ENCODE measurements at regions not wholly inside any gene's neighbourhood (a gene's known extent, or its start where the extent isn't known, plus 50 kb on each side); places are given as distances from the start of the nearest gene placed in this dataset.

DNA sequence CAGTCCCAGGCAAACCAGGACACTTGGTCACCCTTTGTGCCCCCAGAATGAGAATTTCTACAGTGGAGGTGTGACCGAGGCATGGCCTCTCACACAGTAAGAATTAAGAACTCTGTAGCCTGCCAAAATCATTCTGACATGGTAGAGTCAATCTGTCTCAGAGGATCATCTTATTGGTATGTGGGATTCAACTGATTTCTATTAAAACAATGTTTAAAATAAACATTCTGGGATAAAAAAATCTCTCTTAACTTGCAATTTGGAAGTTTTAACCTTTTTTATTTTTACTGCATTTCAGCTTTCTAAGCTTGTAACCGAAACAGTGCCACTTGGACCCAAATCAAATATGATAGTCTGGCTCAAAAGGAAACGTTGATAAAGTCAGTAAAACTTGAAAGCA, 165.4 kb upstream of the LDB2 start:
- H3K27me3 ChIP-seq (replicated peaks in 1 of 2; ENCODE audit: control insufficient read depth in 2 of 2, extremely low read depth in 1 of 2, insufficient read depth in 2 of 2, low read length in 1 of 2): no peaks in the 10 kb centered on the region
- H3K9me3 ChIP-seq: no peaks in the 10 kb centered on the region
- H3K27me3 Mint-ChIP-seq: no peaks in the 10 kb centered on the region
- H3K27ac Mint-ChIP-seq: no peak overlapping the region
- no peak overlapping the region for H3K27ac ChIP-seq (ENCODE audit: low read length)
- CTCF ChIA-PET: no interaction called here
- DNase-seq (no peak), ATAC-seq (replicated peaks in 1 of 4) (no peak)
- H3K4me3 ChIP-seq (ENCODE audit: control insufficient read depth in 1 of 2, extremely low read depth in 1 of 2, low read length in 1 of 2): no peak overlapping the region
- no peaks in the 10 kb centered on the region for H3K4me1 ChIP-seq (ENCODE audit: control insufficient read depth in 1 of 2, extremely low read depth in 1 of 2, insufficient read depth in 2 of 2, low read length in 2 of 2)
- no peaks in the 10 kb centered on the region for H3K4me1 Mint-ChIP-seq
- WGBS (ENCODE audit: insufficient coverage): no CpG with 5 or more reads among the region's 3 CpGs
- no peak overlapping the region for H3K4me3 Mint-ChIP-seq
- POLR2A ChIA-PET: no interaction called here
- H3K9me3 Mint-ChIP-seq: no peaks in the 10 kb centered on the region
- H3K36me3 Mint-ChIP-seq: no peaks in the 10 kb centered on the region
- H3K36me3 ChIP-seq (ENCODE audit: control insufficient read depth in 2 of 2, extremely low read depth in 1 of 2, insufficient read depth in 1 of 2, low read length in 1 of 2): no peaks in the 10 kb centered on the region

DNA sequence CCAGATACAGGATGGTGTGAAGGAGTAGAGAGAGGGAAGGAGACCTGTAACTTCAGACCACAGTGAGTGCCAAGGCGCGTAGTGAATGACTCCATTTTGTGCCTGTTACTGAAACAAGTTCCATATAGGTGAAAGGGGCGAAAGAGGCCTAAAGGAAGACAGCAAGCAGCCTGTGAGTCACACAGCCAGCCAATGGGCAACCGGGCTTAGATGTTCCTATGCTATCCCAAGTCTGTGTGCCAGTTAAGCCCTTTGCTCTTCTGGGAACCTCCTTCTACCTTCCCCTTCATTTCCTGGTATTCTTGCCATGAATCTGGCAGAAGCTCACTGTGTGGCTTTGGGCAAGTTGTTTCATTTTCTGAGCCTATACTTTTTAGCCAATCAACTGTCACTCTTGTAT, 161.8 kb upstream of the LDB2 start:
- no peaks in the 10 kb centered on the region for H3K4me1 Mint-ChIP-seq
- H3K27me3 Mint-ChIP-seq: no peaks in the 10 kb centered on the region
- H3K9me3 Mint-ChIP-seq: peaks cover 0 to 2% (median 0%) of the 10 kb centered on the region in 3 donors
- no peak overlapping the region for H3K4me3 Mint-ChIP-seq
- ChIA-PET CTCF (no interaction called here), POLR2A (no interaction called here)
- Histone ChIP-seq H3K36me3 (ENCODE audit: control insufficient read depth in 2 of 2, extremely low read depth in 1 of 2, insufficient read depth in 1 of 2, low read length in 1 of 2) (no peaks in the 10 kb centered on the region), H3K27ac (ENCODE audit: low read length) (no peak overlapping the region), H3K4me1 (ENCODE audit: control insufficient read depth in 1 of 2, extremely low read depth in 1 of 2, insufficient read depth in 2 of 2, low read length in 2 of 2) (no peaks in the 10 kb centered on the region), H3K4me3 (ENCODE audit: control insufficient read depth in 1 of 2, extremely low read depth in 1 of 2, low read length in 1 of 2) (no peak overlapping the region), H3K9me3 (no peaks in the 10 kb centered on the region), H3K27me3 (replicated peaks in 1 of 2; ENCODE audit: control insufficient read depth in 2 of 2, extremely low read depth in 1 of 2, insufficient read depth in 2 of 2, low read length in 1 of 2) (peaks cover 0 to 2% of the 10 kb centered on the region in 2 experiments)
- ATAC-seq (replicated peaks in 1 of 4): no peak
- 81% methylated on average over 4 of the region's 4 CpGs for WGBS (ENCODE audit: insufficient coverage)
- DNase-seq: no peak
- H3K27ac Mint-ChIP-seq: no peak overlapping the region
- no peaks in the 10 kb centered on the region for H3K36me3 Mint-ChIP-seq

DNA sequence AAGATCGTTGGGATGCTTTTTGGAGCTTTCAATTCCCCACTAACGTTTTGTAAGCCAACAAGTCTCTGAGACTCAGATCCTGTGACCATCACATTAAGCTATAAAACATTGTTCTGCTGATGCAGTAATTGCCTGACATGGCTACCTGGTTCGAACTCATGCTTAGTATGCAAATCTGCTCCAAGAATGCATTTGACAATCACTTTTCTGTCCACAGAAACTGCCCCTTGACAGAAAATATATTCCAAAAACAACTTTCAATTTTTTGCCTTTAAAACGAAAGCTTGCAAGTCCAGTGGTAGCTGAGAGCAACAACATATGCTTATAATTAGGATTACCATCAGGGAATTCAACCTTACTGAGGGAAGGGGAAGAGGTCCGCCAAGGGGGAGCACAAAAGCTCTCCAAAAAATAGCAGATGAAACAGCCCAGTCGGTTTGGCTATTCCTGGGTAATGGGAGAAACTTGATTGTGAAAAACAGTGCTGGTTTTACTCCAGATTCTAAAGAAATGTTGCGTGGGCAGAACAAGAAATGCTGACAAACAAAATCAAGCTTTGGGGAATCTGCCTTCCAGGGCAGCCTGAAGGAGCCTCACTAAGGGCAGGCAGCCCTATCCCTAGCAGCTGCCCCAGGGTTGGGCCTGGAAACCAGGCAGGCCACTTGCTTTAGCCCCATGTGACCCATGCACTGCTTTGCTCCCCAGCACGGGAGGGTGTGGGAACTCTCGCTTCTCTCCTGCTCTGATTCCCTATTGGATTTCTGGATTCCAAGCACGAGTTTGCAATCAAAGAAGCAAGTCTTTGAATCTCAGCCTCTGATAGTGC, 160.7 kb upstream of the LDB2 start:
- no peak for DNase-seq
- no peaks in the 10 kb centered on the region for H3K27me3 Mint-ChIP-seq
- no peaks in the 10 kb centered on the region for H3K36me3 Mint-ChIP-seq
- H3K9me3 Mint-ChIP-seq: peaks cover 0 to 6% (median 0%) of the 10 kb centered on the region in 3 donors
- H3K4me1 Mint-ChIP-seq: no peaks in the 10 kb centered on the region
- ChIA-PET CTCF (no interaction called here), POLR2A (interaction anchor here in 1 of 2 donors (0.6 kb wide), 1 partner anchor 1787 kb away, joined by 6 read pairs; no protein-coding TSS in a partner anchor)
- no peaks in the 10 kb centered on the region for H3K4me1 ChIP-seq (ENCODE audit: control insufficient read depth in 1 of 2, extremely low read depth in 1 of 2, insufficient read depth in 2 of 2, low read length in 2 of 2)
- no peak for ATAC-seq (replicated peaks in 1 of 4)
- no peak overlapping the region for H3K4me3 ChIP-seq (ENCODE audit: control insufficient read depth in 1 of 2, extremely low read depth in 1 of 2, low read length in 1 of 2)
- H3K27ac Mint-ChIP-seq: no peak overlapping the region
- H3K36me3 ChIP-seq (ENCODE audit: control insufficient read depth in 2 of 2, extremely low read depth in 1 of 2, insufficient read depth in 1 of 2, low read length in 1 of 2): no peaks in the 10 kb centered on the region
- peaks cover 0 to 2% of the 10 kb centered on the region in 2 experiments for H3K27me3 ChIP-seq (replicated peaks in 1 of 2; ENCODE audit: control insufficient read depth in 2 of 2, extremely low read depth in 1 of 2, insufficient read depth in 2 of 2, low read length in 1 of 2)
- H3K4me3 Mint-ChIP-seq: no peak overlapping the region
- no peak overlapping the region for H3K27ac ChIP-seq (ENCODE audit: low read length)
- H3K9me3 ChIP-seq: no peaks in the 10 kb centered on the region
- 49% methylated on average over 6 of the region's 10 CpGs for WGBS (ENCODE audit: insufficient coverage)

DNA sequence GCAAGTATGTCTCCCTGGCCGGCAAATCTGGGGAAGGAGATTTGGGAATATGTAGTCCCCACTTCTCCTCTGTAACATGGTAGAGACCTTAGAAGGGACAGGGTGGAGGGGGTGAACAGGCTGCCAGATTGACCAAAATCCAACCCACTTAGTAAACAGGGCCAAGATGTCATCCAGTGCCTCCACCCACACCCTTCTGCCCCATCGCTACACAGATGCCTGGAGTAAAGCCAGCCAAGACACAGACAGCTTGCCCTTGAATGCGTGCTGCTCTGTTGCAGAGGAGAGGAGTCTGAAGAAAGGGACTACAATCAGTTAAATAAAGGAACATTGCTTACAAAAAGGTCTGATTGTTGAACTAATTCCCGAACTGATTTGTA, 160.1 kb upstream of the LDB2 start:
- WGBS (ENCODE audit: insufficient coverage): 80% methylated on average over 1 of the region's 4 CpGs
- Mint-ChIP-seq H3K4me3 (no peak overlapping the region), H3K27me3 (no peaks in the 10 kb centered on the region), H3K4me1 (no peaks in the 10 kb centered on the region), H3K27ac (no peak overlapping the region), H3K36me3 (no peaks in the 10 kb centered on the region), H3K9me3 (peaks cover 0 to 6% (median 0%) of the 10 kb centered on the region in 3 donors)
- ChIA-PET CTCF (no interaction called here), POLR2A (interaction anchor here in 1 of 2 donors (0.6 kb wide), 1 partner anchor 1788 kb away, joined by 6 read pairs; no protein-coding TSS in a partner anchor)
- no peak for DNase-seq
- H3K27ac ChIP-seq (ENCODE audit: low read length): no peak overlapping the region
- ATAC-seq (replicated peaks in 1 of 4): no peak
- H3K27me3 ChIP-seq (replicated peaks in 1 of 2; ENCODE audit: control insufficient read depth in 2 of 2, extremely low read depth in 1 of 2, insufficient read depth in 2 of 2, low read length in 1 of 2): peaks cover 0 to 2% of the 10 kb centered on the region in 2 experiments
- H3K9me3 ChIP-seq: no peaks in the 10 kb centered on the region
- no peaks in the 10 kb centered on the region for H3K4me1 ChIP-seq (ENCODE audit: control insufficient read depth in 1 of 2, extremely low read depth in 1 of 2, insufficient read depth in 2 of 2, low read length in 2 of 2)
- H3K4me3 ChIP-seq (ENCODE audit: control insufficient read depth in 1 of 2, extremely low read depth in 1 of 2, low read length in 1 of 2): no peak overlapping the region
- no peaks in the 10 kb centered on the region for H3K36me3 ChIP-seq (ENCODE audit: control insufficient read depth in 2 of 2, extremely low read depth in 1 of 2, insufficient read depth in 1 of 2, low read length in 1 of 2)

DNA sequence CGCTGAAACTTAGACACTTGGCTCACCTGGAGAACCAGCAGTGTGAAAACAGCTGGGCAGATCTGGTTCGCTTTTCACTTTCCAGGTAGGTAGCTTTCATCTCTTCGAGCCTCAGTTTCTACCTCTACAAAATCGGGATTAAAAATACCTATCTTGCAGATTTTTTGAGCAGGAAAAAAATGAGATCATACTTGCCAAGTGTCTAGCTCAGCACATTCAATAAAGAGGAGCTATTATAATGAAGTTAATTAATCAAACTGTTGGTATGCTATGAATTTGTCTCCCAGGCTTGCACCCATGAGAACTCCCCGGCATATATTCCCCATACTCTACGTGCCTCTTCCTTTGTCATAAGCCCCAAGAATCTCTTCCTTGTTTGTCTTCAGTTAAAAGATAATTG, 158.6 kb upstream of the LDB2 start:
- Mint-ChIP-seq H3K4me1 (no peaks in the 10 kb centered on the region), H3K27me3 (peaks cover 3 to 7% of the 10 kb centered on the region in 2 donors), H3K36me3 (no peaks in the 10 kb centered on the region), H3K4me3 (no peak overlapping the region), H3K9me3 (peaks cover 0 to 13% (median 0%) of the 10 kb centered on the region in 3 donors), H3K27ac (no peak overlapping the region)
- no peaks in the 10 kb centered on the region for H3K4me1 ChIP-seq (ENCODE audit: control insufficient read depth in 1 of 2, extremely low read depth in 1 of 2, insufficient read depth in 2 of 2, low read length in 2 of 2)
- CTCF ChIA-PET: interaction anchor here in 1 of 2 donors (0.6 kb wide), 1 partner anchor 131 kb away, joined by 3 read pairs; no protein-coding TSS in a partner anchor
- no peak for ATAC-seq (replicated peaks in 1 of 4)
- H3K9me3 ChIP-seq: no peaks in the 10 kb centered on the region
- no peak overlapping the region for H3K27ac ChIP-seq (ENCODE audit: low read length)
- 100% methylated on average over 1 of the region's 6 CpGs for WGBS (ENCODE audit: insufficient coverage)
- no peaks in the 10 kb centered on the region for H3K36me3 ChIP-seq (ENCODE audit: control insufficient read depth in 2 of 2, extremely low read depth in 1 of 2, insufficient read depth in 1 of 2, low read length in 1 of 2)
- POLR2A ChIA-PET: interaction anchor here in 1 of 2 donors (0.7 kb wide), 1 partner anchor 347 kb away, joined by 3 read pairs; no protein-coding TSS in a partner anchor
- no peak for DNase-seq
- H3K27me3 ChIP-seq (replicated peaks in 1 of 2; ENCODE audit: control insufficient read depth in 2 of 2, extremely low read depth in 1 of 2, insufficient read depth in 2 of 2, low read length in 1 of 2): peaks cover 0 to 5% of the 10 kb centered on the region in 2 experiments
- no peak overlapping the region for H3K4me3 ChIP-seq (ENCODE audit: control insufficient read depth in 1 of 2, extremely low read depth in 1 of 2, low read length in 1 of 2)

DNA sequence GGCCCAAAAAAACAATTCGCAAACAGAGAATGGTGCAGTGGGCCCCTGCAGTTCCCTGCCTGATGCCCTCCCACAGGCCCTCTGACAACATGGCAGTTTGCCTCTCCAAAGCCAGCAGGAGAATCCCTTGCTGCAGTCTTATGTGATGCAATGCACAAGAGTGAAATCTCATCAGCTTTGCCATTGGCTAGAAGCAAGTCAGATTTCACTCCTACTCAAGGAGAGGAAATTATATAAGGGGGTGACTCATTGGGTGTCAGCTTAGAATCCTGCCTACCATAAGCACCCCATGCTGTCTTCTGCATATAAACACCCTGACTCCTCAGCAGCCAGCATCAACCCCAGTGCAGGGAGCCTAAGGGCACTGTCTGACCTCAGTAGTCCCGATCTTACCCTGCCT, 157.3 kb upstream of the LDB2 start:
- Histone ChIP-seq H3K27ac (ENCODE audit: low read length) (no peak overlapping the region), H3K9me3 (no peaks in the 10 kb centered on the region), H3K4me3 (ENCODE audit: control insufficient read depth in 1 of 2, extremely low read depth in 1 of 2, low read length in 1 of 2) (no peak overlapping the region), H3K27me3 (replicated peaks in 1 of 2; ENCODE audit: control insufficient read depth in 2 of 2, extremely low read depth in 1 of 2, insufficient read depth in 2 of 2, low read length in 1 of 2) (peaks cover 0 to 5% of the 10 kb centered on the region in 2 experiments), H3K4me1 (ENCODE audit: control insufficient read depth in 1 of 2, extremely low read depth in 1 of 2, insufficient read depth in 2 of 2, low read length in 2 of 2) (no peaks in the 10 kb centered on the region), H3K36me3 (ENCODE audit: control insufficient read depth in 2 of 2, extremely low read depth in 1 of 2, insufficient read depth in 1 of 2, low read length in 1 of 2) (no peaks in the 10 kb centered on the region)
- Mint-ChIP-seq H3K9me3 (peaks cover 0 to 13% (median 0%) of the 10 kb centered on the region in 3 donors), H3K27me3 (peaks cover 3 to 7% of the 10 kb centered on the region in 2 donors), H3K27ac (no peak overlapping the region), H3K4me3 (no peak overlapping the region), H3K36me3 (no peaks in the 10 kb centered on the region), H3K4me1 (no peaks in the 10 kb centered on the region)
- DNase-seq (no peak), ATAC-seq (replicated peaks in 1 of 4) (no peak)
- ChIA-PET POLR2A (no interaction called here), CTCF (no interaction called here)
- WGBS (ENCODE audit: insufficient coverage): 86% methylated on average over 1 of the region's 2 CpGs
